ENCODE measurements at regions not wholly inside any gene's neighbourhood (a gene's known extent, or its start where the extent isn't known, plus 50 kb on each side); places are given as distances from the start of the nearest gene placed in this dataset.

GRCh38 chr14:39558525-39558924 lies 126.3 kb upstream of the FBXO33 start:
- no peak for TF ChIP-seq YY1 (IDR thresholded peaks at IDR 0.05; ENCODE audit: insufficient read depth, insufficient read length)
- TF ChIP-seq ZNF274 (IDR thresholded peaks at IDR 0.05; ENCODE audit: low read depth, low read length): no peak
- TF ChIP-seq SUZ12 (IDR thresholded peaks at IDR 0.05; ENCODE audit: extremely low read depth, insufficient read depth, insufficient read length): no peak
